HG03175 (cell line): ENCODE measurements at regions not wholly inside any gene's neighbourhood (a gene's known extent, or its start where the extent isn't known, plus 50 kb on each side); places are given as distances from the start of the nearest gene placed in this dataset.

Experiments used
- ATAC-seq: cut with Tn5 transposase; IDR thresholded peaks from one replicate; pipeline ENCODE4 v1.9.1; 2021; ENCODE audit warnings: mild to moderate bottlenecking, moderate library complexity; ENCODE audit not compliant: unreplicated experiment

DNA sequence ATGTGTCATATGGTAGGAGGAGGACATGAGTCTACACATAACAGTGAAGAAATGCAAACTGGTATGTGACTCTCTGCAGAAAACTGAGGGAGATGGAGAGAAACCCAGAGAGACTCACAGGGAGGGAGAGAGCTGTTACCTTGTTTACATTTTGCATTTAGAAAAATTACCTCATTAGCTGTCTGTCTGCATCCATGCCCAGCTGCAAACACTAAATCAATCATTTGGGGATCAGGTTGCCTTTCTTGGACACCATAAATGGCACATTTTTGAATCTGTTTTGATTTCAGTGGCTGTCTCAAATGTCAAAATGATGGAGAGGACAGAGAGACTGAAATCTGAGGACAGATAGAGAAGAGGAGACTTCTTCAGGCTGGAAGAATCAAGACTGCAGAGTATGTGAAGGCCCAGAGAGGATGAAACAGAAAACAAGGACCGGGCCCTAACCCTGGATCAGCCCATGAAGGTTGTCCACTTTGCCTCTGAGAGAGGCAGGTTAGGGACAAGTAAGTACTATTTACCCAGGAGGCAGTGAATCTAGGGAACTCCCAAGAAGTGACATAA lies 92.2 kb downstream of the UNC5CL start:
- ATAC-seq: no peak

DNA sequence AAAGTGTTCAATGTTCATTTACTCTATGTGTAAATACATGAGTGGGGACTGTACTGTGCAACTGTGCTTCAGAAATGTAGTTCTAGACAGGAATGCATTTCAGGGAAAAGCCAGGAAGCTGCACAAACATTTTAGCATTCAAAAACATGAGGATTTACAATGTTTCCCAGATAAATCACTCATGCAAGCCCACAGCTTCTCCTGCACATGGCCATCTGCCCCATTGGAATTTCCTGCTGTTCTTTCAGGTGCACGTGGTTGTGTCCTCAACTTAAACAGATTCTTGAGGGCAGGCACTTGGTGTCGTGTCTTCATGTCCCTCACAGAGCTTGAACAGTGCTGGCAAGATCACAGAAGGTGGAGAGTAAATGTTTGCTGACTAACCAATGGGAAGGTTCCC lies 101.5 kb downstream of the UNC5CL start:
- ATAC-seq: no peak

DNA sequence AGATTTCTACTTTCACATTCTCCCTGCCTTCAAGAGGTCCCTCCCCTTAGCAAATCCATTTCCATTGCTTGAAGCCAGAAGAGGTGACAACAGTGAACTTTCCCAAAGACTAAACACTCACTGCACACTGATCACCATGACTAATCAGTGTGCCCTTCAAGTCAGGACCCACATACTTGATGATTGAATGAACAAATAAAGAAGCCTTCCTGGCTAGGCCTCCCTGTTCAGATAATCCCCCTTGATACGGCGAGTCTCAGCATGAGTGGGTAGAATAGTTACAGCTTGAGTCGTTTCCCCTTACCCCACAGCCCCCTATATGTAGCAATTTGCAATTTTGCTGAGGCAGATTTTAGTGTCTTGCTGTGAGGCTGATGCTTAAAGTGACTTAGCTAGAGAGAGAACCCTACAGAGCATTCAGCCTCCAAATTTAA lies 102.2 kb downstream of the UNC5CL start:
- ATAC-seq: no peak

DNA sequence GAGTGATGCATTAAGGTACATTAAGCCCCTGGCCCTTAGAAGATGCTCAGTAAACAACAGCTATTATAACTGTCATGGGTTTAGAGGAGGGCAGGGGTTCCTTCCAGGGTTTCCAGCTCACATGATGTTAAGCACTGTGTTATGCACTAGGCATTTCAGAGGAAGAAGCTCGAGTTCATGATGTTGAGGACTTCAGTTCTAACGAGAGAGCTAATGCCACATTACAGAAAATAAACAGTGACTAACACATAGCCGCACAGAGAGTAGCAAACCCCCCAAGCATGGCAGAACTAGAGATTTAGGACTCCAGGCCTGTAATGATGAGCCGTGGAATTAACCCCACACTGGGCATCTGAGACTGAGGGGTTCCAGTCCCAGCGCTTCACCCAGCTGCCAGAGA lies 105.2 kb downstream of the UNC5CL start:
- no peak for ATAC-seq

DNA sequence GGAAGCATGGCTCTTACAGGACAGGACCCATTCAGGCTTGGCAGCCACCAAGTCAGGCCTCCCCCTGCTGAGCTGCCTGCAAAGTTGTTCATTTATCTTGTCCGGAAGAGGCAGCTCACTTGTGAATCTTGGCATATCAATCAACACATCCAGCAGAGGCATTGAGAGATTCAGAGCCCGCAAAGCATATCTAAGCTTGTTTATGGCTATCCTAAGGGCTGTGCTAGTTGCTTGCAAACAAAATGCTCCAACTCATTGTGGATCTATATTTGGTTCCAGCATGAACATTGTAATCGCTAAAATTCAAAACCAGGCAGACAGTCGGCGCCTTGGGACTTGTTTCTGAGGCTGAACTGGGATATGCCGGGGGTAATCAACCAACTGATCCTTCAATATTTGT lies 106.1 kb downstream of the UNC5CL start:
- no peak for ATAC-seq

DNA sequence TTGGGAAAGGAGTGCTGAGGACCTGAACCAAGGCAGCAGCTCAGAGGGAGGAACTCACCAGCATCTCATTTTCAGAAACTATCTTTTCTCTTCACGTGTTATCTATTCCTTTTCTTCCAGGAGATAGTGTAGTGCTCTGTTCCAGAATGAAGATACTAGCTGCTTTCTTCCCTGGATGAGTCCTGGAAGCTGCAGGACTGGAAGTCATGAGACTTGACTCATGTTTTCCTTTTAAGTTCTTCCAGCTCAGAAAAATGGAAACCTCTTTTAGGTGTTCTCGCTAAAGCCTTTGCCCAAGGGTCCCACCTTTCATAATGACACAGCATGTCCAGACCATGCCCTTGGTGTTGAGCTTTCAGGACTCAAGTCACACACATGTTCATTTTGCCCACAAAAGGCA lies 106.7 kb downstream of the UNC5CL start:
- ATAC-seq: no peak

DNA sequence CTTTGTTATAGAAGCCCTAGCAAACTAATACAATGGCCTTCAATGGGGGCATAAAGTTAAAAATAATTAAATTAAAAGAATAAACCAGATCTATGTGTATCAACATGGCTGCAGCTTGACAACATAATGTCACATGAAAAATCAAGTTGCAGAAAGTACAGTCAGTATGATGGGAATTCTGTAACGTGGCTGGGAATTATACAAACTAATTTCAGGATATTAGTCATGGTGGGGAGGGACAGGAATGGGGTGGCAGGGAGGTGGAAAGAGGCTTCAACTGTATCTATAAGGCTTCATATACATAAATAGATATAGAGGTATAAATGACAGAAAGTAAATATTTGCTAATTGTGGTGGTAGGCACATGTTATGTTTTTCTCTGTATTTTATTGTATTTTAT lies 107.1 kb downstream of the UNC5CL start:
- no peak for ATAC-seq

DNA sequence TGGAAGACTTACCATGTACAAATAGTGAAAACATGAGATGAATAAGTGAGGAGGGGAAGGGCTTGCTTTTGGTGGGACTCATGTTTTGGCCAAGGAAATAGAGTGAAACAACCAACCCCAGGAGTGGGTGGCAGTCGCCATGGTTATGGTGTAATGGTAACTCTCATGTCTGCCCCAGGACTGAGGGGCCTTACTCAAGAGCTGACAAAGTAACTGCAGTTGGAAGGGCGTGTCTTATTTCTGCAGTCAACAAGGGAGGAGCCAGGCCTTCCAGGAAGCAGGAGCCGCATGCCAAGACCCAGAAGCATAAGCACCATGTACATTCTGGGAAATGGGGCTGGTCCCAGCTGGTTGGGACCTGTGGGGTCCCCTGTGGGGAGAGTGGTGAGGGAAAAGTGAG lies 108.5 kb downstream of the UNC5CL start:
- no peak for ATAC-seq

DNA sequence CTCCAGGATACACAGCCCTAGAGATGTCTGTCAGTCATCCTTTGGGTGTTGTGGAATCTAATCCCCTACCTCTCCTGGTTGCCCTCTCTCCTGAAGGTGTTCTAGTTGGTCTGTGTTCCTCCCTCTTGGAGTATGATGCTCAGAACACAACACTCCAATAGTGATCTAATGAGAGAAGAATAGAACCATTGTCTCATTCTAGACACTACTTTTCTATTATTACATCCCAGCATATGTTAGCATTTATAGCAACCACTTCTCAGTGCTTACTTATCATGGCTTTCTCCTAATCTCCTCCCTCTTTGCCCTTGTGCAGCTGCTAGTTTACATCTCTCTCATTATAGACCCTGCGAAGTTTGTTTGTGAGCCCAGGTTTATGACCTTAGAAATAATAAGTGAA lies 109.0 kb downstream of the UNC5CL start:
- ATAC-seq: no peak

DNA sequence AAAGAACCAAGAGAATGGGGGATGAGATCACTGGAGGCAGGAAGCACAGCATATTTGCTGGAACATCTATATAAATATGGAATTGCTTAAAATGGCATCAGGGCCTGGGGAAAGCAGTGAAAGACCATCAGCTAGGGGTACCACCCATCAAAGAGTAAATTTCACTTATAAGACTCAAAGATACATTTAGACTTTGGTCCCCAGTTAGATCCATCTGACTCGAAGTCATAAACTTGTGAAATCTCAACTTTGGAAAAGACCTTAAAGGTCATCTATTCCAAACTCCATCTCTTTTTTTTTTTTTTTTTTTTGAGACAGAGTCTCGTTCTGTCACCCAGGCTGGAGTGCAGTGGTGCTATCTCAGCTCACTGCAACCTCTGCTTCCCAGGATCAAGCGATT lies 109.8 kb downstream of the UNC5CL start:
- no peak for ATAC-seq

DNA sequence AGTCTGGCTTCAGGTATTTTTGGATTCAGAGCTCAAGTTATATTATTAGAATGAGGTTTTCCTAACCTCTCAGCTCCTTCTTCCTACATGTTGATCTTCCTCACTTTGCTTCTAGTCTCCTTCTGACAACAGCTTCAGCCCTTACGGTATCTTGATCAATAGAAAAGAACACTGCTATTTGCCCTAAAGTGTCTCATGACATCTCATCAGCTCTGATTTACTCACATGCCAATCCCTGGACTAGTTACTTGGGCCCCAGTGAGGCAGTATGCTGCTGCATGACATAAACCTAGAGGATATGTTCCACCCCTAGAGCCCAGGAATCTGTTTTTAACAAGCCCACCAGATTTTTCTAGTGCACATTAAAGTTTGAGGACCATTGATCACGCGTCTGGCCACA lies 110.3 kb downstream of the UNC5CL start:
- no peak for ATAC-seq

DNA sequence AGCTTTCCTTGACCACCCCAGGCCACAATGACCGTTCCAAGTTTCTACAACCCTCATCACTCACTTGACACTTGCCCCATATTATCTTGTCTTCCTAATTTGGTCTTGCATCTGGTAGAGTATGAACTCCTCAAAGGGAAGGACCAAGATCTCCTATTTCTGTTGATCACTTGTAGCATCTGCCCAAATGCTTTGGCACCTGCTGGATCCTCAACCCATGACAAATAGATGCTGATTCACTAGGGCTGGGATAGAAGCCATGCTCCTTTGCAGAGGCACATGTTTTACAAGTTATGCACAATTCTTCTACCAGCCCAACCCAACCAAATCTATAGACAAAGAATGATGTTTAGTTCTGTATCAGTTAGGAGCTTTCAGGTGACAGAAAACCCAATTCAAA lies 110.7 kb downstream of the UNC5CL start:
- ATAC-seq: no peak

DNA sequence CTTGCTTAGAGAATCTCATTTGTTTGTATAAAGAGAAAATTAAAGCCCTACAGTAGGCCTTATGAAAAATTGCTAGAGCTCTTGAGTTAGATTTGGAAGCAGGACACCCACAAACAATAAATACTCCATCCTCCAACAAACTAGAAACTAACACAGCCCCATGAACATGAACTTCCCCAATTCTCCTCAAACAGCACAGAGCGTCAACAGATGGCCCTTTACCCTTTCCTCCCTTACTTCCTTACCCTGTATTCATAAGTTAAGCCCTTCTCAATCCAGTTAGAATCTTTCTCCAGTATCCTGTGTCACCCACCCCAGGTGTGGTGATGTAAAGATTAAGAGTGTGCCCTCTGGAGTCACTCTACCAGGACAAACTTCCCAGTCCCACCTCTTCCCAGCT lies 113.7 kb downstream of the UNC5CL start:
- ATAC-seq: no peak

DNA sequence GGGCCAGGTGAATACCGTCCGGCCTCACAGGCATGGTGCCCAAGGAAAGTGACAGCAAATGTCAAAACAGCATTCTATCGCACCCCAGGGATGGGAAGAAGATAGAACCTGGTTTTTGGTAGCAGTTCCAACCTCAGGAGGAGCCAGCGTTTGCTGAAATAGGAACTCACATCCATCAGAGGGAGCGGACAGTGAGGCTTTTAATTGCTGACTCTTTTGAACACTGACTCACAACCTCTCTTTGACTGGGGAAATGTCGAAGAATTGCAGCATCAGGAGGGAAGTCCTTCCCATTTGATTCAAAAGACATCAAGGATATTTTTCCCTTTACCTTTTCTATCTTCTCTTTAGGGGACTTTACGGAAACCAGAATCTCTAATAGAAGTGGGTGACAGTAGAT lies 114.2 kb downstream of the UNC5CL start:
- ATAC-seq: no peak

DNA sequence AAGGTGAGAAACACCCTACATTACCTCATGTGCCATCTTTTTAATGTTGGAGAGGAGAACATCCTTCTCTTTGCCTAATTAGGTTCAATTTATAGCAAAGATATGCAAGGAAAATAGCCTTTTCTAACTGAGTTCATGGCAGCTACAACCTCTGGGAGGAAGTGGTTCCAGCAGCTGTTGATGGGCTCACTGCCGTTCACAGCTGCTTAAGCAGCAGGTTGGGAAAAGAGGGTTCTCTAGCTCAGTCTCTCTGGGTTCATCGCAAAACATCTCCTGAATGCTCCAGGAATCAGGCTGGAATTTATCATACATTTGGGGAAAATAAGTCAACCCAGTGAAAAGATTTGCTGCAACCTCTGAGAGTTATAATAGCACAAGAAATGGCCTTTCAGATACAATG lies 115.1 kb downstream of the UNC5CL start:
- no peak for ATAC-seq

DNA sequence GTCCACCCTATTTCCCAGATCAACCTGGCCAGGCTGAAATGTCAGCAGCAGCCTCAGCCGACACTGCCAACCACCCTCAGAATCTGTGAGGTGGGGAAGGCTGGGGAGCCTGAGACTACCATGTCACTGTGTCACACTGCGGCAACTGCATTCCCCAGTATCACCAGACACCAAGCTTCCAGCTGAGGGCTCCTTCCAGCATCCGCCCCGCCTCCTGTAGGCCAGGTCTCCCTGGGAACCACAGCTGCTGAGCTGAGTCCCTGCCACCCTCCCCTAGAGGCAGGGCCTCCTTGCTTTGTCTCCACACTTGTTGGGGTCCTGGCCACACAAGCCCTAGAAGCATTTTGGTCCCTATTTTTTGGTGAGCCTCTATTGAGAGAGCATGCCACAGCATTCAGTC lies 115.7 kb downstream of the UNC5CL start:
- ATAC-seq: no peak

DNA sequence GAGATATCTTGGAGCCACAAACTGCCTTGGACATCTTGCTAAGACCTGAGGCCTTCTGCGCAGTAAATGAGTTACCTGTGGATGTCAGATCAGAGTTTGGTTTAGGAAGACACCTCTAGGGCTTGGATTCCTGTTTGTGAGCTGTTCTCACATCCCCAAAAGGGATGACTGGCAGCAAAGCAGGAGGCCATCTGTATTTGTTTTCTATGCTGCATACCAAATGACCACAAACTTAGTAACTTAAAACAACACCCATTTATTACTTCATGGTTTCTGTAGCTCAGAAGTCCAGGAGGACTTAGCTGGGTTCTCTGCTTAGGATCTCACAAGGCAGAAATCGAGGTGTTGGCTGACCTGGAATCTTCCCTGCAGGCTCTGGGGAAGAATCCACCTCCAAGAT lies 116.7 kb downstream of the UNC5CL start:
- no peak for ATAC-seq

DNA sequence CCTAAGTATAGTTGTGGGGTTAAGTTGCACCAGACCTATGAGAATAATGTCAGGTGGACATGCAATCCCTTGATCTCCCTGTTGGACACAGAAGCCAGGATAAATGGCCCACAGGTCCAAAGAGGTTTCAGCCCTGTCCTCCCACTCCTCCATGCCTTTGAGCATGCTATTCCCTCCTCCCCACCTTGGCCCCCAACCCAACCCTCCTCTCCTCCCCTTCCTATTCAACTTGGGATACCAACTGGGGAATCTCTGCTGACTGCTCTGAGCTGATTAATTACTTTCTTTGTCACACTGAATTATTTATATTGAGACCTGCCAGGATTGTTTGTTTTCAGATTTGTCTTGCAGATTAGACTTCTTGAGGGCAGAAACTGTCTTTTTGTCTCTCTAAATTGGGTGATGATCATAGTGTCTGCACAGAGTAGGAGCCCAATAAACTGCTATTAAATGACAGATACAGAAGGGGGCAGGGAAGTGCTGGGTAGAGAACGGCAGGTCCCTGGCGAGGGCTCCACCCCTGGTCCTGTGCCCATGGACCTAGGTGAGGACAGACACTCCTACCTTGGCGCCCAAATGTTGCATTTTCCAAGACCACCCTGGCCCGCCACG lies 120.9 kb downstream of the UNC5CL start:
- ATAC-seq: no peak

DNA sequence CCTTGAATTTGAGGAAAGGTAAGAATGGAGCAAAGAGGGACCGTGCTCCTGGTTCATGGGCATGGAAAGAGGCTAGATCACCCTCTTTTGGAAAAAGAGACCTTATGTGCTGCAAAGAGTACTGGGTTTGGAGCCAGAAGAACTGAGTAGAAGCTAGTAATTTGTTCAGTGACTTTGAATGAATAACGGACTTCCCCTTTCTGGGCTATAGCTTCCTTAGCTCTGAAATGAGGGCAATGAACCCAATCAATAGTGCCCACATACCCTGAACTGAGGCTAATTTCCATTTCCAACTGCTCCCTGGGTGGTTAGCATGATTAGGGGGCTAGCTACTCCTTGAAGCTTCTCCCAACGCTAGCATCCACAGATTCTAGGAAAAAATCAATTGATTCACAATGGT lies 121.4 kb downstream of the UNC5CL start:
- no peak for ATAC-seq

DNA sequence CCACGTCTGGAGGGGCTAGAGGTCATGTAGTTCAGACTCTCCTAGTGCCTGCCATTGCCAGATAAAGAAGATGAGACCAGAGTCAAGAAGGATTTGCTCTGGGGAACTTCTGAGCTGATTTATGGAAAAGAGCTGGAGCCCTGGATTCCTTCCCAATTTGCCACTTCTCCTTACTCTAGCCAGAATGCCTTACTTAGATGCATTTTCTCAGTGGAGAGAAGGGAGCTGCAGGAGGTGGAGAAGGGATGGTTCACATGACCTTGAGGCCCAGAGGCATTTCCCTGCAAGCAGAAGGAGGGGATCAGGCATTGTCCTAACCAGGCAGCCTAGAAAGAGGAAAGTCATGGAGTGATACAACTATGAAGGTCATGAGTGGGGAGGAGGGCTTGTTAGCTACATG lies 122.2 kb downstream of the UNC5CL start:
- ATAC-seq: no peak

DNA sequence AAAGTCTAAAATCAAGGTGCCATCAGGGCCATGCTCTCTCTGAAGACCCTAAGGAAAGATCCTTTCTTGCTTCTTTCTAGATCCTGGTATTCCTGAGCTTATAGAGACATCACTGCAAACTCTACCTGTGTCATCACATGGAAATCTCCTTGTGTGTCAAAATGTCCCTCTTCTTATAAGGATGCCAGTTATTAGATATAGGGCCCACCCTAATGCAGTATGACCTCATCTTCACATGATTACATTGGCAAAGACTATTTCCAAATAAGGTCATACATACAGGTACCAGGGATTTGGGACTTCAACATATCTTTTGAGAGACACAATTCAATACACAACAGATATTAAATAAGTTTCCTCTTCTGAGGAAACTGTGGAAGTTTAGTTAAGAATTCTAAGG lies 123.9 kb downstream of the UNC5CL start:
- ATAC-seq: no peak

DNA sequence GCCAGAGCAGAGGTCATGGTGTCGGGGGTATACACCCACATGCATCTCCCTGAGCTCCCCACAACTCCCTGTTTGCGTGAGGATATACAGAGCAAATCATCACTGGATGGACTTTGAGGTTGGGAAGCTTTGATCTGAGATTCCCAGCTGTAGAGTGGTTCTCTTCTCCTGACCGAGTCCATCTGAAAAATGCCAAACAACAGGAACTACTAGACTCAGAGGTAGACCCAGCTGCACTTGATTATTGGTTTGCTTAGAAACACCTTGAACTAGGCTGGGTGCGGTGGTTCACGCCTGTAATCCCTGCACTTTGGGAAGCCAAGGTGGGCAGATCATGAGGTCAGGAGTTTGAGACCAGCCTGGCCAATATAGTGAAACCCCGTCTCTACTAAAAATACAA lies 125.0 kb downstream of the UNC5CL start:
- no peak for ATAC-seq
